Ovary (tissue), 7 donors: ENCODE measurements at regions not wholly inside any gene's neighbourhood (a gene's known extent, or its start where the extent isn't known, plus 50 kb on each side); places are given as distances from the start of the nearest gene placed in this dataset.

Experiments
- DNase-seq, 5 donors: peaks; one replicate each; pipeline ENCODE4 v3.0.0-alpha.2; 2019 to 2020
- H3K27ac ChIP-seq, 2 donors: fragments of 200-600 bp; one replicate each; pipeline versions ENCODE4 v1.5.1 to v1.8.0; 2019 to 2022
- H3K27me3 ChIP-seq: fragments of 200-600 bp; one replicate; pipeline ENCODE4 v1.8.0; 2022
- H3K36me3 ChIP-seq: fragments of 200-600 bp; sonication (generic); one replicate; pipeline ENCODE4 v1.5.1; 2019
- H3K4me1 ChIP-seq: one replicate; pipeline ENCODE4 v1.8.1; 2013; ENCODE audit warnings: mild to moderate bottlenecking, moderate library complexity; ENCODE audit not compliant: insufficient read depth
- H3K4me3 ChIP-seq: fragments of 200-600 bp; sonication (generic); one replicate; pipeline ENCODE4 v1.5.1; 2017
- H3K9me3 ChIP-seq, 2 donors: fragments of 200-600 bp in 1 of 2; sonication (generic) in 1 of 2; one replicate each; pipeline versions ENCODE4 v1.5.1 to v1.8.1; 2013 to 2019; ENCODE audit warnings: mild to moderate bottlenecking in 1 of 2, moderate library complexity in 1 of 2
- EP300 ChIP-seq: sonication (generic); formaldehyde crosslinking; IDR thresholded peaks from one replicate; pipeline ENCODE4 v1.6.1; 2017; ENCODE audit warnings: antibody characterized with exemption
- POLR2A ChIP-seq: fragments of 450-650 bp; IDR thresholded peaks from one replicate; pipeline ENCODE4 v1.6.1; 2017; ENCODE audit warnings: antibody characterized with exemption, mild to moderate bottlenecking, moderate library complexity
- WGBS, 3 donors: extraction: QIAGEN DNeasy Blood & Tissue Kit in 1 of 3; methylation state at CpG; one replicate each; pipeline versions ENCODE4 v1.1.5 to v1.1.7; 2013 to 2017; 5-methylcytosine and 5-hydroxymethylcytosine counted together
- intact Hi-C, 4 donors: fragments of 100-400 bp; cut with DNase I; formaldehyde crosslinking; loops; one replicate each; pipeline versions ENCODE4 v1.11.0 to v1.15.1; 2022 to 2023
- TF ChIP-seq, protein P1 (sequence below), 3 donors: fragments of 450-650 bp in 2 of 3; fragments of 200-600 bp in 1 of 3; IDR thresholded peaks; one replicate each; pipeline versions ENCODE4 v1.5.1 to v1.8.0; 2016 to 2022; ENCODE audit warnings: antibody characterized with exemption in 3 of 3, mild to moderate bottlenecking in 1 of 3
- donor health status: DM: no; HTN: no; CAD: no; lungs with moderate emphysema.
- donor health status: DM: no; HTN: no; CAD: no.
- donor health status: Bipolar disorder and iron deficiency.
- donor health status: DM: no; HTN: no; CAD: no.
- donor health status: DM: yes; HTN: yes; CAD: no.

DNA sequence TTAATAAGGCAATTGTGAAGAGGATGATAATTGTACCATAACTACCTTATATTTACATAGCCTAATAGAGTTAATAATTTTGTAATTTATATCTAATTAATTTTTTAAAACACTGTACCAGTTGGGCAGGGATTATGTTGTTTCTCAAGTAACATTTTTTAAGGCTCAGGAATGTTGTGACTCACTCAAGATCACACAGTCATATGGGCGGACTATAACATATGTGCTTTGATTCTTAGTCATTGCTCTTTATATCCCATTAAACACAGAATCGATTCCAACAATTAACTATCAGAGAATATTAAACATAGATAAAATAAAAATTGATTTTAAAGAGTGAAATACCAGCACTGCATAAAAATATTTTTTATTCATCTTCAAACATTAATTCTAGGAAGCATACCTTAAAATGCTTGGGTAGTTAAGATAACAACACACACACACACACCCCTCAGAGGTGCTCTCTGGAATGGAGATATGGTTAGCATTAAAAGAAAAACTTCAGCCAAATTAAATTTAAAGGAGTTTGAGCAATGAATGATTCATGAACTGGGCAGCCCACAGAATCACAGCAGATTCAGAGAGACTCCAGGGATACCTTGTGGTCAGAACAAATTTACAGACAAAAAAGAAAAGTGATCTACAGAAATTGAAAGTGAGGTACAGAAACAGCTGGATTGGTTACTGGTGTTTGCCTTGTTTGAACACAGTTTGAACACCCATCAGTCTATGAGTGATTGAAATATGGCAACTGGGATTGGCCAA, 869.4 kb upstream of the ID2 start:
- H3K4me1 ChIP-seq: no peaks in the 10 kb centered on the region
- TF ChIP-seq EP300 (no peak), POLR2A (no peak)
- TF ChIP-seq, protein P1, sequence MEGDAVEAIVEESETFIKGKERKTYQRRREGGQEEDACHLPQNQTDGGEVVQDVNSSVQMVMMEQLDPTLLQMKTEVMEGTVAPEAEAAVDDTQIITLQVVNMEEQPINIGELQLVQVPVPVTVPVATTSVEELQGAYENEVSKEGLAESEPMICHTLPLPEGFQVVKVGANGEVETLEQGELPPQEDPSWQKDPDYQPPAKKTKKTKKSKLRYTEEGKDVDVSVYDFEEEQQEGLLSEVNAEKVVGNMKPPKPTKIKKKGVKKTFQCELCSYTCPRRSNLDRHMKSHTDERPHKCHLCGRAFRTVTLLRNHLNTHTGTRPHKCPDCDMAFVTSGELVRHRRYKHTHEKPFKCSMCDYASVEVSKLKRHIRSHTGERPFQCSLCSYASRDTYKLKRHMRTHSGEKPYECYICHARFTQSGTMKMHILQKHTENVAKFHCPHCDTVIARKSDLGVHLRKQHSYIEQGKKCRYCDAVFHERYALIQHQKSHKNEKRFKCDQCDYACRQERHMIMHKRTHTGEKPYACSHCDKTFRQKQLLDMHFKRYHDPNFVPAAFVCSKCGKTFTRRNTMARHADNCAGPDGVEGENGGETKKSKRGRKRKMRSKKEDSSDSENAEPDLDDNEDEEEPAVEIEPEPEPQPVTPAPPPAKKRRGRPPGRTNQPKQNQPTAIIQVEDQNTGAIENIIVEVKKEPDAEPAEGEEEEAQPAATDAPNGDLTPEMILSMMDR (IDR thresholded peaks at IDR 0.05): no peak
- intact Hi-C loops: no loop called here
- no peaks in the 10 kb centered on the region for H3K36me3 ChIP-seq
- H3K27ac ChIP-seq: no peak overlapping the region
- no peak overlapping the region for H3K4me3 ChIP-seq
- WGBS, 3 donors: 84 to 94% (median 85%) methylated on average over 2 of the region's 2 CpGs
- H3K9me3 ChIP-seq: no peaks in the 10 kb centered on the region
- H3K27me3 ChIP-seq: no peaks in the 10 kb centered on the region
- no peak for DNase-seq

- Histone ChIP-seq H3K4me3 (no peak overlapping the region), H3K9me3 (no peaks in the 10 kb centered on the region), H3K36me3 (no peaks in the 10 kb centered on the region), H3K4me1 (no peaks in the 10 kb centered on the region), H3K27ac (no peak overlapping the region), H3K27me3 (no peaks in the 10 kb centered on the region)
- intact Hi-C loops: no loop called here
- DNase-seq: no peak
- TF ChIP-seq EP300 (no peak), POLR2A (no peak)
- TF ChIP-seq, protein P1 (IDR thresholded peaks at IDR 0.05): no peak
- WGBS, 3 donors: 31 to 60% (median 38%) methylated on average over 9 of the region's 9 CpGs
Observed at GRCh38 chr2:7813541-7814292, 868.1 kb upstream of the ID2 start.

DNA sequence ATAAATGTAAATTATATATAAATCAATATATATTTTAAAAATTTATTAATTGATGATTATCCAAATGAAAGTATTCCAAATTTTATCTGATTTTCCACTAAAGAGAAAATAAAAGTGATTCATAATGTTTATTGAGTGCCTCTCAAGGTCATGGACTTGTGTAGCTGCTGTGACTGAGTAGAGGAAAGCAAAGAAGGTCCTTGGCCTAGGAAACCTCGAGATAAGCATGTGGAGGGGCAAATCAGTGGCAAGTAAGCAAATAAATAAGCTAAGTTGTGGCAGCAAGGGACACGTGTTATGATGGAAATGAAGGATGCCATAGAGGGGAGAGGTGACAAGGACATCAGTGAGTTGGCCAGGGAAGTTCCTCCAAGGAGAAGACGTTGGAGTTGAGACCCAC, 866.1 kb upstream of the ID2 start:
- Histone ChIP-seq H3K27ac (no peak overlapping the region), H3K4me1 (no peaks in the 10 kb centered on the region), H3K27me3 (no peaks in the 10 kb centered on the region), H3K4me3 (no peak overlapping the region), H3K9me3 (no peaks in the 10 kb centered on the region), H3K36me3 (no peaks in the 10 kb centered on the region)
- 50 to 67% (median 56%) methylated on average over 3 of the region's 3 CpGs for WGBS, 3 donors
- TF ChIP-seq, protein P1 (IDR thresholded peaks at IDR 0.05): no peak
- TF ChIP-seq POLR2A (no peak), EP300 (no peak)
- intact Hi-C loops: no loop called here
- no peak for DNase-seq

DNA sequence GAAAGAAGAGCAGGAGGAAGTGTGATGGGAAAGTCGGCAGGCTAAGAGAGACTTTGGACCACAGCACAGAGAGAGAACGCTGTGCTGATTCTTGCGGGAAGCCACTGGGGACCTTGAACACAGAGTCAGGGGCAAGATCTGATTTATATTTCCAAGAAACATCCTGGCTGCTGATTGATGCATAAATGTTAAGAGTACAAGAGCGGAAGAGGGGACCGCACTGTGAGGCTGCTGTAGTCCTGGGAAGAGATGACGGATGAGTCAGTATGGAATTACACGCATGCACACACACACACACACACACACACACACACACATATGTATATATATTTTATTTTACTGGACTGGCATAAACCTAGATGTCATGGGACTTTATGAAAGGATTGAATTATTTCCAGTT, 865.6 kb upstream of the ID2 start:
- H3K36me3 ChIP-seq: no peaks in the 10 kb centered on the region
- no peaks in the 10 kb centered on the region for H3K27me3 ChIP-seq
- no peaks in the 10 kb centered on the region for H3K4me1 ChIP-seq
- no peak overlapping the region for H3K27ac ChIP-seq
- DNase-seq: no peak
- WGBS, 3 donors: 86 to 92% (median 92%) methylated on average over 7 of the region's 7 CpGs
- H3K9me3 ChIP-seq: no peaks in the 10 kb centered on the region
- TF ChIP-seq, protein P1 (IDR thresholded peaks at IDR 0.05): no peak
- TF ChIP-seq POLR2A (no peak), EP300 (no peak)
- H3K4me3 ChIP-seq: no peak overlapping the region
- intact Hi-C loops: no loop called here
